A673 (cell line): ENCODE measurements at regions not wholly inside any gene's neighbourhood (a gene's known extent, or its start where the extent isn't known, plus 50 kb on each side); places are given as distances from the start of the nearest gene placed in this dataset.

Experiments used
- BruUV-seq: library from RNA; stranded (reverse); fragments of 400-500 nt; replicated peaks from 2 replicates; lab custom pipeline; 2021; lab: Mats Ljungman, UMichigan
- CTCF ChIA-PET: fragments of 300-600 bp; sonication (Branson Sonifier 250); formaldehyde crosslinking; loops from one replicate; lab custom pipeline; 2022; ENCODE audit warnings: antibody characterized with exemption; lab: Charles Lee
- POLR2A ChIA-PET: fragments of 300-600 bp; sonication (Branson Sonifier 250); formaldehyde crosslinking; loops from one replicate; lab custom pipeline; 2022; ENCODE audit warnings: antibody characterized with exemption; ENCODE audit not compliant: low non-redundant PET; lab: Charles Lee
- DNase-seq: peaks from one replicate; pipeline ENCODE4 v3.0.0-alpha.2; 2015; ENCODE audit warnings: low spot score
- H3K27ac ChIP-seq: fragments of 200-600 bp; sonication (generic); 2 replicates; pipeline ENCODE4 v1.5.1; 2016; ENCODE audit warnings: mixed run types, low read depth, mild to moderate bottlenecking, mixed read lengths, antibody characterized with exemption, low read length; ENCODE audit not compliant: poor library complexity, severe bottlenecking
- H3K27me3 ChIP-seq: fragments of 200-600 bp; sonication (generic); replicated peaks from 2 replicates; pipeline ENCODE4 v1.6.1; 2017; ENCODE audit warnings: mixed run types, low read depth, mild to moderate bottlenecking, mixed read lengths, antibody characterized with exemption, low read length; ENCODE audit not compliant: insufficient read depth, poor library complexity
- H3K36me3 ChIP-seq: fragments of 200-600 bp; sonication (generic); 2 replicates; pipeline ENCODE4 v1.6.1; 2016; ENCODE audit warnings: mixed run types, mild to moderate bottlenecking, mixed read lengths, antibody characterized with exemption, low read length; ENCODE audit not compliant: insufficient read depth, poor library complexity, severe bottlenecking
- H3K4me1 ChIP-seq: fragments of 200-600 bp; sonication (generic); 2 replicates; pipeline ENCODE4 v1.6.1; 2017; ENCODE audit warnings: mixed run types, mild to moderate bottlenecking, mixed read lengths, antibody characterized with exemption, low read length; ENCODE audit not compliant: insufficient read depth, poor library complexity, severe bottlenecking
- H3K4me3 ChIP-seq: fragments of 200-600 bp; sonication (generic); 2 replicates; pipeline ENCODE4 v1.5.1; 2016; ENCODE audit warnings: low read depth, mixed run types, mild to moderate bottlenecking, mixed read lengths, low read length; ENCODE audit not compliant: poor library complexity, severe bottlenecking
- H3K9me3 ChIP-seq: fragments of 200-600 bp; sonication (generic); 2 replicates; pipeline ENCODE4 v1.6.1; 2016; ENCODE audit warnings: mixed run types, low read depth, mild to moderate bottlenecking, mixed read lengths, antibody characterized with exemption, low read length; ENCODE audit not compliant: poor library complexity, severe bottlenecking
- EZH2 ChIP-seq: fragments of 200-600 bp; sonication (generic); IDR thresholded peaks from 2 replicates; pipeline ENCODE4 v1.6.1; 2017; ENCODE audit warnings: borderline replicate concordance, low read depth, mild to moderate bottlenecking, mixed read lengths, antibody characterized with exemption, low read length; ENCODE audit not compliant: poor library complexity, severe bottlenecking
- intact Hi-C: fragments of 100-400 bp; cut with micrococcal nuclease; formaldehyde crosslinking; loops from one replicate; pipeline ENCODE4 v1.10.0; 2022; ENCODE audit not compliant: unreplicated experiment
- TF ChIP-seq, protein P1 (sequence below): fragments of 300-800, 200-600 bp; sonication (generic); conservative IDR thresholded peaks from 2 replicates; pipeline ENCODE4 v1.5.1; 2017; ENCODE audit warnings: low read depth, mild to moderate bottlenecking, antibody characterized with exemption, low read length, moderate library complexity, mixed read lengths

DNA sequence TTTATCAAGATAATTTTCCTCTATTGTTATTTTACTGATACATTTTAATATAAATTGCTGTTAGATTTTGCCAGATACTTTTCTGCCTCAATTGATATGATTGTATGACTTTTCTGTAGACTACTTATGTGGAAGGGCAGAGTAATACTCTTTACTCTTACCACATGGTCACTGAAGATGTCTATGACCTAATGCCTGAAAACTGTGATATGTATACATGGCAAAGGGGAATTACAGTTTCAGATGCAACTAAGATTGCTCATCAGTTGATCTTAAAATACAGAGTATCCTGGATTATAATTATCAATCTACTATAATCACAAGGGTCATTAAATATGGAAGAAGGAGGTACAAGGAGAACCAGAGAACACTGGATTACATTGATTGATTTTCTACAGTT, 1528.0 kb downstream of the BRINP3 start:
- H3K4me1 ChIP-seq: no peaks in the 10 kb centered on the region
- no peaks in the 10 kb centered on the region for H3K27me3 ChIP-seq
- H3K4me3 ChIP-seq: no peak overlapping the region
- TF ChIP-seq, protein P1, sequence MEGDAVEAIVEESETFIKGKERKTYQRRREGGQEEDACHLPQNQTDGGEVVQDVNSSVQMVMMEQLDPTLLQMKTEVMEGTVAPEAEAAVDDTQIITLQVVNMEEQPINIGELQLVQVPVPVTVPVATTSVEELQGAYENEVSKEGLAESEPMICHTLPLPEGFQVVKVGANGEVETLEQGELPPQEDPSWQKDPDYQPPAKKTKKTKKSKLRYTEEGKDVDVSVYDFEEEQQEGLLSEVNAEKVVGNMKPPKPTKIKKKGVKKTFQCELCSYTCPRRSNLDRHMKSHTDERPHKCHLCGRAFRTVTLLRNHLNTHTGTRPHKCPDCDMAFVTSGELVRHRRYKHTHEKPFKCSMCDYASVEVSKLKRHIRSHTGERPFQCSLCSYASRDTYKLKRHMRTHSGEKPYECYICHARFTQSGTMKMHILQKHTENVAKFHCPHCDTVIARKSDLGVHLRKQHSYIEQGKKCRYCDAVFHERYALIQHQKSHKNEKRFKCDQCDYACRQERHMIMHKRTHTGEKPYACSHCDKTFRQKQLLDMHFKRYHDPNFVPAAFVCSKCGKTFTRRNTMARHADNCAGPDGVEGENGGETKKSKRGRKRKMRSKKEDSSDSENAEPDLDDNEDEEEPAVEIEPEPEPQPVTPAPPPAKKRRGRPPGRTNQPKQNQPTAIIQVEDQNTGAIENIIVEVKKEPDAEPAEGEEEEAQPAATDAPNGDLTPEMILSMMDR: no peak
- TF ChIP-seq EZH2: no peak
- H3K27ac ChIP-seq: no peak overlapping the region
- intact Hi-C loops: no loop called here
- BruUV-seq: no TSS peak
- H3K9me3 ChIP-seq: no peaks in the 10 kb centered on the region
- no peak for DNase-seq
- CTCF ChIA-PET: no interaction called here
- POLR2A ChIA-PET: no interaction called here
- H3K36me3 ChIP-seq: no peaks in the 10 kb centered on the region

DNA sequence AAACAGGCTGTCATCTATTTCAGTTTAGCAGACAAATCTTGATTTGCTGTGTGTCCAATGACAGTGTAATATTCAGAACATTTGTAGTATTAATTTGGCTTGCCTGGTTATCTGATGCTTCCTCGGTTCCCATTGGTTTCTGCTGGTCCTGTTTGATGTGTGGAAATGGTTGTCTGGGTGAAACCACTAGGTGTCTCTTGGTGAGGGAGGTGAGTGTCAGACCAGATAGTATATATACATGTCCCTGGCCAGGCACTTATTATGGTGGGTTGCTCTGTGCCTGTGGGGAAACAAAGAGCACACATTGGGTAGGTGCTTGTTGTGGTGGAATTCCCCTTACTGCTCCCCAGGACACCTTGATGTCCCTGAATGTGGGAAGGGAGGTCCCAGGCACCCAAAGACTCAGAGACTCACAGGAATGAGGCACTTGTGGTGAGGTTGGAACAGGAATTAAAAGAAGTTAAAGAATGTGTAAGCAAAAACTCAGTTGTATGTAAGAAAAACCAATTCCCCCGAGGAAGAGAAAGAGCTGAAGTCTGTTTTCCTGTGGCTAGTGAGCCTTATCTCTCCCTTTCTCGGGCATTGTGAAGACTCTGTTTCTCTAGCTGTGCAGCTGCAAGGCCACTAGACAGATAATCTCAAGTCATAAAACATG, 1519.1 kb downstream of the BRINP3 start:
- DNase-seq: no peak
- Histone ChIP-seq H3K9me3 (no peaks in the 10 kb centered on the region), H3K27me3 (no peaks in the 10 kb centered on the region), H3K27ac (no peak overlapping the region), H3K4me1 (no peaks in the 10 kb centered on the region), H3K4me3 (no peak overlapping the region), H3K36me3 (no peaks in the 10 kb centered on the region)
- POLR2A ChIA-PET: no interaction called here
- no TSS peak for BruUV-seq
- CTCF ChIA-PET: no interaction called here
- TF ChIP-seq EZH2: no peak
- TF ChIP-seq, protein P1: no peak
- intact Hi-C loops: no loop called here

DNA sequence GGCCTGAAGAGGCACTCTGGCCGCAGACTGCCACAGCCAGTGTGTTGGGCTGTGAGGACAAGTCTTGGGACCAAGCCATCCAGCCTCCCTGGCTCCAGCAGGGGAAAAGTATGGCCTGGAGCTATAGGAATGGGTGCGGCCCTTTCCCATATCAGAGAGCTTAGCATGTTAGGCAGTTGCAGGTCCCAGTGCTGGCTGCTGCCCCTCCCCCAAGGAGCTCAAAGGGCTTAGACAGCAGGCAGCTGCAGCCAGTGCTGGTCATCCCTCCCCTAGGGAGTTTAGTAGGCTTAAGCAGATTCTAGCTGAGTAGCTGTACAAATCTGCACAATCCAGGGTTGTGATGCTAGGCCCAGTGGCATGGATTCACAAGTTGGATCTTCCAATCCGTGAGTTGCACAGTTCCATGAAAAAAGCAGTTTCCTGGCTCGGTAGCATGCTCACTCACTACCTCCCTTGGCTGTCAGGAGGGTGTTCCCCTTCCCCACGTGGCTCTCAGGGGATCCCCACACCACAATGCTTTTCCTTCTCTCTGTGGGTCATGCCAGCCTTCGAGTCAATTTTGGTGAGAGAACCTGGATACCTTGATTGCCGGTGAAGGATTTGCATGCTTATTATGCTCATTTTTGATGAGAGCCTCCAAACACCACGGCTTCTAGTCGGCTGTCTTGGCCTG, 1490.8 kb downstream of the BRINP3 start:
- Histone ChIP-seq H3K9me3 (no peaks in the 10 kb centered on the region), H3K36me3 (no peaks in the 10 kb centered on the region), H3K27me3 (no peaks in the 10 kb centered on the region), H3K27ac (no peak overlapping the region), H3K4me3 (no peak overlapping the region), H3K4me1 (no peaks in the 10 kb centered on the region)
- no TSS peak for BruUV-seq
- CTCF ChIA-PET: no interaction called here
- intact Hi-C loops: no loop called here
- DNase-seq: no peak
- TF ChIP-seq, protein P1: no peak
- TF ChIP-seq EZH2: no peak
- POLR2A ChIA-PET: no interaction called here
